H1 (cell line): ENCODE measurements at regions not wholly inside any gene's neighbourhood (a gene's known extent, or its start where the extent isn't known, plus 50 kb on each side); places are given as distances from the start of the nearest gene placed in this dataset.

Experiments
- CTCF ChIA-PET: fragments of 300-600 bp; sonication (Branson Sonifier 250); formaldehyde crosslinking; loops from one replicate; lab custom pipeline; 2021; ENCODE audit not compliant: partially characterized antibody; lab: Charles Lee
- POLR2A ChIA-PET: fragments of 300-600 bp; sonication (Branson Sonifier 250); formaldehyde crosslinking; loops from one replicate; lab custom pipeline; 2021; ENCODE audit warnings: inconsistent platforms; ENCODE audit not compliant: partially characterized antibody; lab: Charles Lee
- DNase-seq, 2 experiments: peaks; one replicate each; pipeline versions ENCODE4 v3.0.0 to v3.0.0-alpha.2; 2010 to 2022; ENCODE audit warnings: low spot score in 2 of 2, low read depth in 1 of 2, mixed read lengths in 1 of 2
- FAIRE-seq: peaks from 2 replicates; lab custom pipeline; 2011; peaks lifted over from hg19 to GRCh38; lab: Jason Lieb, UNC
- H2AFZ ChIP-seq: 2 replicates; pipeline ENCODE4 v1.8.1; 2012; ENCODE audit warnings: low read length, inconsistent platforms
- H2AK5ac ChIP-seq: 2 replicates; pipeline ENCODE4 v1.6.1; 2013; ENCODE audit warnings: low read depth, low read length
- H2BK120ac ChIP-seq: replicated peaks from 2 replicates; pipeline ENCODE3; 2013; ENCODE audit warnings: low read depth, low read length, inconsistent platforms
- H2BK12ac ChIP-seq: 2 replicates; pipeline ENCODE4 v1.6.1; 2013; ENCODE audit warnings: low read depth, low read length
- H2BK15ac ChIP-seq: 2 replicates; pipeline ENCODE4 v1.6.1; 2013; ENCODE audit warnings: low read length
- H2BK20ac ChIP-seq: 2 replicates; pipeline ENCODE4 v1.6.1; 2013; ENCODE audit warnings: low read length
- H2BK5ac ChIP-seq: 2 replicates; pipeline ENCODE4 v1.6.1; 2013; ENCODE audit warnings: low read depth, low read length
- H3K14ac ChIP-seq: 2 replicates; pipeline ENCODE4 v1.6.1; 2013; ENCODE audit warnings: inconsistent platforms; ENCODE audit not compliant: insufficient read length
- H3K18ac ChIP-seq: 2 replicates; pipeline ENCODE4 v1.6.1; 2013; ENCODE audit warnings: low read length; ENCODE audit errors: extremely low read depth
- H3K23ac ChIP-seq: 2 replicates; pipeline ENCODE4 v1.6.1; 2013; ENCODE audit warnings: inconsistent platforms; ENCODE audit not compliant: insufficient read length
- H3K23me2 ChIP-seq: 2 replicates; pipeline ENCODE4 v1.6.1; 2013; ENCODE audit warnings: low read depth, low read length
- H3K27ac ChIP-seq: 2 replicates; pipeline ENCODE4 v1.6.1; 2011; ENCODE audit warnings: low read depth, low read length, inconsistent platforms
- H3K27me3 ChIP-seq, 4 experiments: replicated peaks in 1 of 4; 1 replicate in 1 of 4; 2 replicates in 3 of 4; pipeline versions ENCODE4 v1.6.1 to v1.8.1; 2011 to 2013; ENCODE audit warnings: low read length in 3 of 4, mild to moderate bottlenecking in 3 of 4, inconsistent platforms in 2 of 4, mixed read lengths in 2 of 4, moderate library complexity in 1 of 4; ENCODE audit not compliant: control insufficient read depth in 3 of 4, insufficient read depth in 3 of 4; ENCODE audit errors: extremely low read depth in 1 of 4
- H3K36me3 ChIP-seq, 4 experiments: 2 replicates each; pipeline versions ENCODE4 v1.6.1 to v1.8.1; 2011 to 2013; ENCODE audit warnings: mild to moderate bottlenecking in 4 of 4, low read length in 3 of 4, moderate library complexity in 2 of 4, control low read depth in 1 of 4, inconsistent platforms in 1 of 4; ENCODE audit not compliant: insufficient read depth in 4 of 4, control insufficient read depth in 2 of 4
- H3K4ac ChIP-seq: replicated peaks from 2 replicates; pipeline ENCODE3; 2013; ENCODE audit warnings: low read length, low read depth, mixed read lengths, inconsistent platforms; ENCODE audit not compliant: insufficient read length
- H3K4me1 ChIP-seq, 4 experiments: replicated peaks in 1 of 4; 1 replicate in 1 of 4; 2 replicates in 3 of 4; pipeline versions ENCODE4 v1.6.1 to v1.8.1; 2011 to 2013; ENCODE audit warnings: low read length in 3 of 4, inconsistent platforms in 2 of 4, mixed read lengths in 1 of 4; ENCODE audit not compliant: insufficient read depth in 4 of 4, control insufficient read depth in 3 of 4
- H3K4me2 ChIP-seq, 2 experiments: 2 replicates each; pipeline versions ENCODE4 v1.6.1 to v1.8.1; 2011 to 2013; ENCODE audit warnings: low read depth in 2 of 2, low read length in 2 of 2, control low read depth in 1 of 2, inconsistent platforms in 1 of 2, mild to moderate bottlenecking in 1 of 2; ENCODE audit not compliant: insufficient read depth in 1 of 2
- H3K4me3 ChIP-seq, 4 experiments: fragments of 200-600, 300-600 bp in 1 of 4; sonication (generic), shearing (Covaris generic), sonication (Bioruptor Twin) in 1 of 4; 2 replicates each; pipeline versions ENCODE4 v1.5.1 to v1.8.1; 2011 to 2016; ENCODE audit warnings: low read length in 4 of 4, low read depth in 3 of 4, control low read depth in 2 of 4, inconsistent platforms in 2 of 4, mild to moderate bottlenecking in 2 of 4, mixed read lengths in 1 of 4, moderate library complexity in 1 of 4; ENCODE audit not compliant: insufficient read depth in 2 of 4; ENCODE audit errors: extremely low read depth in 1 of 4
- H3K56ac ChIP-seq: replicated peaks from 2 replicates; pipeline ENCODE3; 2013; ENCODE audit warnings: low read depth, mild to moderate bottlenecking, mixed read lengths, low read length, inconsistent platforms; ENCODE audit not compliant: insufficient read length
- H3K79me1 ChIP-seq: 2 replicates; pipeline ENCODE4 v1.6.1; 2013; ENCODE audit warnings: low read depth, low read length, control low read depth
- H3K79me2 ChIP-seq, 2 experiments: 2 replicates each; pipeline versions ENCODE4 v1.6.1 to v1.8.1; 2012 to 2013; ENCODE audit warnings: low read length in 2 of 2, mild to moderate bottlenecking in 2 of 2, inconsistent platforms in 1 of 2; ENCODE audit not compliant: insufficient read depth in 2 of 2, control insufficient read depth in 1 of 2
- H3K9ac ChIP-seq, 4 experiments: replicated peaks in 1 of 4; 1 replicate in 1 of 4; 2 replicates in 3 of 4; pipeline versions ENCODE4 v1.6.1 to v1.8.1; 2011 to 2013; ENCODE audit warnings: low read depth in 3 of 4, low read length in 3 of 4, control low read depth in 2 of 4, mild to moderate bottlenecking in 2 of 4, moderate library complexity in 2 of 4, inconsistent platforms in 1 of 4; ENCODE audit errors: extremely low read depth in 1 of 4
- H3K9me3 ChIP-seq, 2 experiments: 2 replicates each; pipeline versions ENCODE4 v1.6.1 to v1.8.1; 2012 to 2013; ENCODE audit warnings: mild to moderate bottlenecking in 2 of 2, moderate library complexity in 2 of 2, control low read depth in 1 of 2, inconsistent platforms in 1 of 2, low read depth in 1 of 2, low read length in 1 of 2, mixed read lengths in 1 of 2; ENCODE audit not compliant: insufficient read depth in 2 of 2
- H4K20me1 ChIP-seq, 2 experiments: replicated peaks in 1 of 2; 2 replicates each; pipeline versions ENCODE3 to v1.8.1; 2011 to 2013; ENCODE audit warnings: inconsistent platforms in 2 of 2, low read length in 2 of 2, mild to moderate bottlenecking in 1 of 2; ENCODE audit not compliant: insufficient read depth in 2 of 2, control insufficient read depth in 1 of 2
- H4K5ac ChIP-seq: 2 replicates; pipeline ENCODE4 v1.6.1; 2013; ENCODE audit warnings: low read length, low read depth, mixed read lengths, inconsistent platforms; ENCODE audit not compliant: insufficient read length
- H4K8ac ChIP-seq: 2 replicates; pipeline ENCODE4 v1.8.0; 2013; ENCODE audit warnings: mild to moderate bottlenecking, moderate library complexity, low read length, inconsistent platforms; ENCODE audit not compliant: insufficient read depth; ENCODE audit errors: extremely low read depth
- H4K91ac ChIP-seq: replicated peaks from 2 replicates; pipeline ENCODE3; 2013; ENCODE audit warnings: low read length, mixed read lengths, inconsistent platforms; ENCODE audit not compliant: insufficient read length
- BRCA1 ChIP-seq: IDR thresholded peaks from 2 replicates; pipeline ENCODE4 v1.6.1; 2012; ENCODE audit warnings: low read depth, low read length, improper control_type of control experiment
- CEBPB ChIP-seq: IDR thresholded peaks from 2 replicates; pipeline ENCODE4 v1.6.1; 2012; ENCODE audit warnings: low read depth, low read length
- CHD1 ChIP-seq: IDR thresholded peaks from 2 replicates; pipeline ENCODE4 v1.6.1; 2012; ENCODE audit warnings: low read depth, low read length, improper control_type of control experiment
- CREB1 ChIP-seq: IDR thresholded peaks from 2 replicates; pipeline ENCODE4 v1.6.1; 2012; ENCODE audit warnings: inconsistent platforms
- CTBP2 ChIP-seq: IDR thresholded peaks from 2 replicates; pipeline ENCODE4 v1.7.0; 2011; ENCODE audit warnings: borderline replicate concordance, mild to moderate bottlenecking, moderate library complexity, mixed read lengths, low read length; ENCODE audit not compliant: insufficient read depth, insufficient read length
- EZH2 ChIP-seq: fragments of 200-600 bp; sonication (generic); IDR thresholded peaks from 2 replicates; pipeline ENCODE4 v1.7.1; 2012; ENCODE audit warnings: low read depth, mild to moderate bottlenecking, moderate library complexity, low read length, inconsistent platforms; ENCODE audit not compliant: severe bottlenecking
- FOSL1 ChIP-seq: IDR thresholded peaks from 2 replicates; pipeline ENCODE4 v1.6.1; 2011; ENCODE audit warnings: mild to moderate bottlenecking, low read depth, low read length, moderate library complexity; ENCODE audit not compliant: insufficient read depth
- HDAC2 ChIP-seq, 2 experiments: fragments of 300-600 bp in 1 of 2; sonication (generic) in 1 of 2; IDR thresholded peaks; 2 replicates each; pipeline ENCODE4 v1.6.1; 2011 to 2012; ENCODE audit warnings: low read depth in 2 of 2, low read length in 2 of 2, mild to moderate bottlenecking in 2 of 2, moderate library complexity in 2 of 2, borderline replicate concordance in 1 of 2, inconsistent platforms in 1 of 2
- NRF1 ChIP-seq: IDR thresholded peaks from 2 replicates; pipeline ENCODE4 v1.6.1; 2011; ENCODE audit warnings: mild to moderate bottlenecking, low read depth, low read length, improper control_type of control experiment
- RAD21 ChIP-seq, 2 experiments: IDR thresholded peaks in 1 of 2; conservative IDR thresholded peaks in 1 of 2; 2 replicates each; pipeline ENCODE4 v1.6.1; 2011; ENCODE audit warnings: low read depth in 2 of 2, low read length in 2 of 2, improper control_type of control experiment in 1 of 2, inconsistent platforms in 1 of 2, mild to moderate bottlenecking in 1 of 2, moderate library complexity in 1 of 2
- RBBP5 ChIP-seq: IDR thresholded peaks from 2 replicates; pipeline ENCODE4 v1.7.1; 2012; ENCODE audit warnings: low read depth, mild to moderate bottlenecking, inconsistent platforms, low read length, moderate library complexity, borderline replicate concordance
- RNF2 ChIP-seq: fragments of 200-900, 300-1000 bp; sonication (generic); IDR thresholded peaks from 2 replicates; pipeline ENCODE4 v1.7.1; 2016; ENCODE audit warnings: borderline replicate concordance, low read depth, mild to moderate bottlenecking, antibody characterized with exemption, low read length; ENCODE audit not compliant: poor library complexity, severe bottlenecking; ENCODE audit errors: missing control alignments
- SP4 ChIP-seq: IDR thresholded peaks from 2 replicates; pipeline ENCODE4 v1.6.1; 2012; ENCODE audit warnings: low read length, inconsistent platforms
- TEAD4 ChIP-seq: IDR thresholded peaks from 2 replicates; pipeline ENCODE4 v1.6.1; 2012; ENCODE audit warnings: low read depth, low read length, inconsistent platforms, mixed read lengths
- WGBS, 2 experiments: shearing (Covaris generic) in 1 of 2; methylation state at CpG; one replicate each; pipeline versions ENCODE4 v1.1.6 to v1.1.7; 2013 to 2015; ENCODE audit warnings: low lambda C conversion rate in 2 of 2, mixed read lengths in 2 of 2, inconsistent platforms in 1 of 2, low coverage in 1 of 2, missing lambda C conversion rate in 1 of 2; ENCODE audit not compliant: insufficient replicate concordance in 2 of 2, insufficient coverage in 1 of 2, insufficient read length in 1 of 2; ENCODE audit errors: extremely low coverage in 1 of 2, missing lambda C conversion rate in 1 of 2; 5-methylcytosine and 5-hydroxymethylcytosine counted together

DNA sequence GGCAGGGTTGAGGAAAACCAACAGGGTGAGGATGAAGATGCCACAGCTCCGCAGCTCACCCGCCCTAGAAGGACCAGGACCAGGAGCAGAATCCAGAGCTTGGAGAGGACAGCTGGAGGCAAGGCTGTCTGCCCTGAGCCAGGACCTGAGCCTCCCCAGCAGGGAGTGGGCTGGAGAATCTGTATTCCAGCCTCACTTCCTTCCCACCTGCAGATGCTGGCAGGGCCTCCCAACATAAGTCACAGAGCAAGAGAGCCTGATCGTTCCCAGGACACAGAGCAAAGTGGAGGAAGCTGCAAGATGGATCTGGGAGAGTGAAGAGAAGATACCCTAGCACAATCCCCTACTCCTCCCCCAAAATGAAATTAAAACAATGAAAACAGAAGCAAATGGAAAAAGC, 61.7 kb upstream of the WASF3 start:
- Histone ChIP-seq H2BK120ac (no peak overlapping the region), H3K23me2 (0 out of 2 replicates have a peak, but pooled peaks cover 2% of the 10 kb centered on the region), H3K4me3 (no peak overlapping the region), H3K36me3 (no peaks in the 10 kb centered on the region), H2BK15ac (no peak overlapping the region), H4K5ac (no peak overlapping the region), H3K14ac (no peak overlapping the region), H4K91ac (no peak overlapping the region), H3K27ac (no peak overlapping the region), H3K4me1 (peaks cover 0 to 2% (median 0%) of the 10 kb centered on the region in 4 experiments; a peak in 1 of 7 replicates), H3K9ac (no peak overlapping the region), H3K9me3 (no peaks in the 10 kb centered on the region), H2BK5ac (no peak overlapping the region), H2BK20ac (no peak overlapping the region), H3K56ac (no peak overlapping the region), H3K18ac (no peak overlapping the region), H2BK12ac (no peak overlapping the region), H4K20me1 (no peaks in the 10 kb centered on the region), H3K27me3 (no peaks in the 10 kb centered on the region), H3K4me2 (no peak overlapping the region), H4K8ac (no peak overlapping the region), H2AK5ac (no peak overlapping the region), H3K23ac (no peak overlapping the region), H3K79me2 (no peaks in the 10 kb centered on the region), H3K4ac (no peak overlapping the region), H2AFZ (no peak overlapping the region), H3K79me1 (no peaks in the 10 kb centered on the region)
- ChIA-PET POLR2A (interaction anchor here (1.0 kb wide), 1 partner anchor 20 kb away, joined by 4 read pairs; no protein-coding TSS in a partner anchor), CTCF (interaction anchor here (0.6 to 11.0 kb wide), 21 partner anchors 10 to 361 kb away, joined by 3 to 168 read pairs (median 6); no protein-coding TSS in a partner anchor)
- WGBS, 2 experiments = 94% methylated on average over 3 of the region's 3 CpGs; no CpG with 5 or more reads in 1 of the 2 experiments
- no peak for FAIRE-seq
- DNase-seq = no peak
- TF ChIP-seq RBBP5 = no peak
- no peak for TF ChIP-seq EZH2
- no peak for TF ChIP-seq NRF1
- TF ChIP-seq HDAC2 (IDR thresholded peaks at IDR 0.05; ENCODE audit: borderline replicate concordance in 1 of 2, low read depth in 2 of 2, low read length in 2 of 2) = no peak
- TF ChIP-seq TEAD4 = no peak
- no peak for TF ChIP-seq SP4
- TF ChIP-seq FOSL1 = no peak
- TF ChIP-seq BRCA1 = no peak
- no peak for TF ChIP-seq CHD1
- no peak for TF ChIP-seq RNF2
- no peak for TF ChIP-seq CREB1
- TF ChIP-seq RAD21 (IDR thresholded peaks at IDR 0.05 in 1 of 2, conservative IDR thresholded peaks at IDR 0.05 in 1 of 2; ENCODE audit: low read depth in 2 of 2, low read length in 2 of 2) = no peak
- no peak for TF ChIP-seq CTBP2
- no peak for TF ChIP-seq CEBPB
